ENCODE measurements at regions not wholly inside any gene's neighbourhood (a gene's known extent, or its start where the extent isn't known, plus 50 kb on each side); places are given as distances from the start of the nearest gene placed in this dataset.

GRCh38 chr20:23290761-23291574, 59.6 kb upstream of the NXT1 start:
- TF ChIP-seq CTCF (IDR thresholded peaks at IDR 0.05) = no peak
- no peak for TF ChIP-seq POLR2A (IDR thresholded peaks at IDR 0.05)

All from right lobe of liver (tissue), 4 donors.